Endothelial cell of umbilical vein (primary cell): ENCODE measurements at regions not wholly inside any gene's neighbourhood (a gene's known extent, or its start where the extent isn't known, plus 50 kb on each side); places are given as distances from the start of the nearest gene placed in this dataset.

Source experiments
- BruUV-seq: library from RNA; stranded (reverse); fragments of 400-500 nt; replicated peaks from 2 replicates; lab custom pipeline; 2021; lab: Mats Ljungman, UMichigan
- CTCF ChIA-PET: fragments of 300-600, 350-600 bp; sonication (Branson Sonifier 250); formaldehyde crosslinking; loops from one replicate; lab custom pipeline; 2021; ENCODE audit warnings: antibody characterized with exemption, inconsistent platforms; lab: Charles Lee
- POLR2A ChIA-PET: fragments of 300-600, 350-600 bp; sonication (Branson Sonifier 250); formaldehyde crosslinking; loops from one replicate; lab custom pipeline; 2021; ENCODE audit warnings: antibody characterized with exemption, inconsistent platforms; lab: Charles Lee
- DNase-seq: peaks from one replicate; pipeline ENCODE4 v3.0.0-alpha.2; 2011; ENCODE audit warnings: low read depth, low spot score
- FAIRE-seq: peaks from 2 replicates; lab custom pipeline; 2011; peaks lifted over from hg19 to GRCh38; lab: Jason Lieb, UNC
- H2AFZ ChIP-seq: 2 replicates; pipeline ENCODE4 v1.6.0; 2012; ENCODE audit warnings: low read depth, low read length, control low read depth, inconsistent platforms
- H3K27ac ChIP-seq: 2 replicates; pipeline ENCODE4 v1.5.1; 2011; ENCODE audit warnings: low read depth, mild to moderate bottlenecking, control low read depth, low read length, moderate library complexity; ENCODE audit not compliant: insufficient read depth
- H3K27me3 ChIP-seq, 2 experiments: 2 replicates each; pipeline versions ENCODE4 v1.6.0 to v1.6.1; 2011; ENCODE audit warnings: low read length in 2 of 2, mixed read lengths in 1 of 2; ENCODE audit not compliant: control insufficient read depth in 2 of 2, insufficient read depth in 2 of 2
- H3K36me3 ChIP-seq, 2 experiments: 2 replicates in 1 of 2; 3 replicates in 1 of 2; pipeline ENCODE4 v1.5.1; 2011; ENCODE audit warnings: low read length in 2 of 2, mild to moderate bottlenecking in 1 of 2, moderate library complexity in 1 of 2; ENCODE audit not compliant: control insufficient read depth in 2 of 2, insufficient read depth in 2 of 2; ENCODE audit errors: extremely low read depth in 1 of 2
- H3K4me1 ChIP-seq: 3 replicates; pipeline ENCODE4 v1.5.1; 2011; ENCODE audit warnings: mild to moderate bottlenecking, low read length; ENCODE audit not compliant: control insufficient read depth, insufficient read depth; ENCODE audit errors: extremely low read depth
- H3K4me2 ChIP-seq: 2 replicates; pipeline ENCODE4 v1.6.1; 2011; ENCODE audit warnings: low read length, control low read depth, mixed read lengths; ENCODE audit not compliant: insufficient read depth
- H3K4me3 ChIP-seq, 3 experiments: fragments of 200-600 bp in 1 of 3; sonication (generic), shearing (Covaris generic) in 1 of 3; replicated peaks in 1 of 3; 2 replicates each; pipeline ENCODE4 v1.5.1; 2011 to 2016; ENCODE audit warnings: control low read depth in 3 of 3, low read length in 3 of 3, mild to moderate bottlenecking in 2 of 3, inconsistent platforms in 1 of 3, low read depth in 1 of 3, moderate library complexity in 1 of 3; ENCODE audit not compliant: insufficient read depth in 1 of 3
- H3K79me2 ChIP-seq: 2 replicates; pipeline ENCODE4 v1.6.0; 2012; ENCODE audit warnings: low read length, inconsistent platforms; ENCODE audit not compliant: control insufficient read depth, insufficient read depth
- H3K9ac ChIP-seq: replicated peaks from 2 replicates; pipeline ENCODE3; 2011; ENCODE audit warnings: low read length, control low read depth; ENCODE audit not compliant: insufficient read depth; ENCODE audit errors: extremely low read depth
- H3K9me1 ChIP-seq: replicated peaks from 3 replicates; pipeline ENCODE4 v1.6.0; 2011; ENCODE audit warnings: mild to moderate bottlenecking, low read length; ENCODE audit not compliant: control insufficient read depth, insufficient read depth; ENCODE audit errors: extremely low read depth
- H3K9me3 ChIP-seq: replicated peaks from 2 replicates; pipeline ENCODE4 v1.5.1; 2012; ENCODE audit warnings: low read length, inconsistent platforms; ENCODE audit not compliant: control insufficient read depth, insufficient read depth
- H4K20me1 ChIP-seq: replicated peaks from 2 replicates; pipeline ENCODE3; 2011; ENCODE audit warnings: mild to moderate bottlenecking, low read length; ENCODE audit not compliant: control insufficient read depth, insufficient read depth; ENCODE audit errors: extremely low read depth
- CTCF ChIP-seq, 2 donors: IDR thresholded peaks; 1 replicate in 1 of 2; 2 replicates in 1 of 2; pipeline ENCODE4 v1.5.1; 2011; ENCODE audit warnings: low read length in 2 of 2, mild to moderate bottlenecking in 2 of 2, moderate library complexity in 2 of 2, control low read depth in 1 of 2, inconsistent platforms in 1 of 2, low read depth in 1 of 2; ENCODE audit not compliant: insufficient read depth in 1 of 2; ENCODE audit errors: extremely low read depth in 1 of 2
- EZH2 ChIP-seq: IDR thresholded peaks from 2 replicates; pipeline ENCODE4 v1.6.1; 2012; ENCODE audit warnings: borderline replicate concordance, low read depth, mild to moderate bottlenecking, moderate library complexity, low read length, inconsistent platforms; ENCODE audit not compliant: severe bottlenecking
- FOS ChIP-seq: IDR thresholded peaks from 2 replicates; pipeline ENCODE4 v1.6.1; 2011; ENCODE audit warnings: mild to moderate bottlenecking, low read length, moderate library complexity, borderline replicate concordance; ENCODE audit not compliant: insufficient read depth
- GATA2 ChIP-seq: IDR thresholded peaks from 2 replicates; pipeline ENCODE4 v1.7.0; 2011; ENCODE audit warnings: low read depth, mild to moderate bottlenecking, moderate library complexity, mixed read lengths, low read length; ENCODE audit not compliant: insufficient read length, insufficient read depth
- JUN ChIP-seq: IDR thresholded peaks from 2 replicates; pipeline ENCODE4 v1.6.1; 2011; ENCODE audit warnings: borderline replicate concordance, low read depth; ENCODE audit not compliant: insufficient read length, insufficient read depth
- MYC ChIP-seq: IDR thresholded peaks from one replicate; pipeline ENCODE4 v1.6.1; 2011; ENCODE audit warnings: mild to moderate bottlenecking, low read depth, low read length
- POLR2A ChIP-seq: IDR thresholded peaks from 2 replicates; pipeline ENCODE4 v1.6.1; 2012; ENCODE audit warnings: low read depth, mild to moderate bottlenecking, control low read depth, low read length
- POLR2AphosphoS5 ChIP-seq: IDR thresholded peaks from 2 replicates; pipeline ENCODE4 v1.6.1; 2012; ENCODE audit warnings: low read depth, mild to moderate bottlenecking, control low read depth, low read length, moderate library complexity; ENCODE audit not compliant: insufficient read depth
- dilution Hi-C: fragments of 300-500 bp; cut with MboI; formaldehyde crosslinking; loops from one replicate; pipeline ENCODE4 v1.15.0; 2019; ENCODE audit warnings: low sequenced_read_pairs; ENCODE audit not compliant: extremely low pct_ligation_motif_present
- intact Hi-C: fragments of 100-400 bp; cut with micrococcal nuclease; formaldehyde crosslinking; loops from one replicate; pipeline ENCODE4 v1.10.0; 2022
- TF ChIP-seq, protein P1 (sequence below): IDR thresholded peaks from 2 replicates; pipeline ENCODE4 v1.6.1; 2011; ENCODE audit not compliant: insufficient read depth, insufficient read length

GRCh38 chr1:2877391-2877790, 75.9 kb upstream of the TTC34 start:
- ChIA-PET POLR2A (no interaction called here), CTCF (no interaction called here)
- Histone ChIP-seq H3K9ac (no peak overlapping the region), H3K27me3 (no peaks in the 10 kb centered on the region), H3K9me1 (no peaks in the 10 kb centered on the region), H3K79me2 (no peaks in the 10 kb centered on the region), H3K4me1 (no peaks in the 10 kb centered on the region), H3K36me3 (no peaks in the 10 kb centered on the region), H3K4me2 (no peak overlapping the region), H3K4me3 (no peak overlapping the region), H4K20me1 (no peaks in the 10 kb centered on the region), H2AFZ (no peak overlapping the region), H3K27ac (no peak overlapping the region), H3K9me3 (peaks cover 5% of the 10 kb centered on the region)
- FAIRE-seq: no peak
- intact Hi-C loops (no loop called here), dilution Hi-C loops (no loop called here)
- no peak for TF ChIP-seq EZH2
- no peak for TF ChIP-seq POLR2A
- TF ChIP-seq CTCF (IDR thresholded peaks at IDR 0.05; ENCODE audit: extremely low read depth in 1 of 2, insufficient read depth in 1 of 2, low read depth in 1 of 2, low read length in 2 of 2): no peak
- TF ChIP-seq, protein P1, sequence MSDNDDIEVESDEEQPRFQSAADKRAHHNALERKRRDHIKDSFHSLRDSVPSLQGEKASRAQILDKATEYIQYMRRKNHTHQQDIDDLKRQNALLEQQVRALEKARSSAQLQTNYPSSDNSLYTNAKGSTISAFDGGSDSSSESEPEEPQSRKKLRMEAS: no peak
- TF ChIP-seq GATA2: no peak
- TF ChIP-seq JUN: no peak
- no TSS peak for BruUV-seq
- DNase-seq: no peak

DNA sequence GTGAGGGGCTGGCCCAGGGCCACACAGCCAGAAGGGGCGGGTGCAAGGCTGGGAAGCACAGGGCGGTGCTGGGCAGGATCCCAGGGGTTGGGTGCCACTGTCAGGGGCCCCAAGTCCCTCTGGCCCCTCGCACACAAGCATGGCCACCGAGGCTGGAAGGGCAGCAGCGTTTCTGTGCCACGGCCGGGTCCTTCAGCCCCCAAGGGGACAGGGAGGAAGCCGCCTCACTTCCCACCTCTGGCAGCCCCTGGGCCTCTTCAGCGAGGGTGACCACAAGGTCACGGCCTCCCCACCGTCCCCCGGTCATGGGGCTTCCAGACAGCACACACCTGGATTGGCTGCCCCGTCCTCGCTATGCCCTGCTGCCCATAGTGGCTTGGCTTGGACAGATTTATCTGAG, 77.1 kb upstream of the TTC34 start:
- ChIA-PET CTCF (no interaction called here), POLR2A (no interaction called here)
- no peak overlapping the region for H3K4me2 ChIP-seq
- intact Hi-C loops: no loop called here
- H3K9ac ChIP-seq: no peak overlapping the region
- H3K4me1 ChIP-seq: no peaks in the 10 kb centered on the region
- FAIRE-seq: no peak
- no peaks in the 10 kb centered on the region for H3K27me3 ChIP-seq
- H3K9me3 ChIP-seq: peaks cover 3% of the 10 kb centered on the region
- no peaks in the 10 kb centered on the region for H3K9me1 ChIP-seq
- H3K4me3 ChIP-seq: no peak overlapping the region
- no TSS peak for BruUV-seq
- H2AFZ ChIP-seq: no peak overlapping the region
- no peaks in the 10 kb centered on the region for H4K20me1 ChIP-seq
- H3K36me3 ChIP-seq: no peaks in the 10 kb centered on the region
- dilution Hi-C loops: no loop called here
- TF ChIP-seq EZH2: no peak
- TF ChIP-seq, protein P1: no peak
- no peak for TF ChIP-seq JUN
- TF ChIP-seq GATA2: no peak
- TF ChIP-seq POLR2A: no peak
- no peak for TF ChIP-seq FOS
- TF ChIP-seq MYC: no peak
- no peak for TF ChIP-seq CTCF (IDR thresholded peaks at IDR 0.05; ENCODE audit: extremely low read depth in 1 of 2, insufficient read depth in 1 of 2, low read depth in 1 of 2, low read length in 2 of 2)
- no peak for TF ChIP-seq POLR2AphosphoS5
- H3K27ac ChIP-seq: no peak overlapping the region
- no peak for DNase-seq
- H3K79me2 ChIP-seq: no peaks in the 10 kb centered on the region
